MM.1S (cell line): ENCODE measurements at regions not wholly inside any gene's neighbourhood (a gene's known extent, or its start where the extent isn't known, plus 50 kb on each side); places are given as distances from the start of the nearest gene placed in this dataset.

Experiments used
- DNase-seq: peaks from one replicate; pipeline ENCODE4 v3.0.0-alpha.2; 2015
- H2AFZ ChIP-seq: fragments of 300-600 bp; sonication (generic); 2 replicates; pipeline ENCODE4 v1.6.0; 2016; ENCODE audit warnings: antibody characterized with exemption, low read length
- H3F3A ChIP-seq: fragments of 300-600 bp; sonication (generic); 2 replicates; pipeline ENCODE4 v1.6.1; 2016; ENCODE audit warnings: mild to moderate bottlenecking, antibody characterized with exemption, low read length, moderate library complexity, mixed read lengths; ENCODE audit not compliant: insufficient read depth
- H3K27ac ChIP-seq: fragments of 300-600 bp; sonication (generic); 2 replicates; pipeline ENCODE4 v1.5.1; 2016; ENCODE audit warnings: mild to moderate bottlenecking, low read length
- H3K27me3 ChIP-seq: fragments of 300-600 bp; sonication (generic); replicated peaks from 2 replicates; pipeline ENCODE4 v1.6.0; 2016; ENCODE audit warnings: low read length; ENCODE audit not compliant: insufficient read depth
- H3K36me3 ChIP-seq: fragments of 300-600 bp; sonication (generic); replicated peaks from 2 replicates; pipeline ENCODE4 v1.6.1; 2016; ENCODE audit warnings: mild to moderate bottlenecking, low read length, mixed read lengths; ENCODE audit not compliant: insufficient read depth
- H3K4me1 ChIP-seq: fragments of 300-600 bp; sonication (generic); 2 replicates; pipeline ENCODE4 v1.6.1; 2016; ENCODE audit warnings: low read length, mixed read lengths
- H3K4me2 ChIP-seq: fragments of 300-600 bp; sonication (generic); 2 replicates; pipeline ENCODE4 v1.6.0; 2016; ENCODE audit warnings: low read depth, low read length
- H3K4me3 ChIP-seq: fragments of 300-600 bp; sonication (generic); 2 replicates; pipeline ENCODE4 v1.5.1; 2016; ENCODE audit warnings: low read length, mixed read lengths
- H3K79me2 ChIP-seq: fragments of 300-600 bp; sonication (generic); 2 replicates; pipeline ENCODE4 v1.6.1; 2016; ENCODE audit warnings: mixed run types, low read length, mixed read lengths
- H3K9ac ChIP-seq: fragments of 300-600 bp; sonication (generic); 2 replicates; pipeline ENCODE4 v1.6.1; 2016; ENCODE audit warnings: low read length, mixed read lengths
- H3K9me2 ChIP-seq: fragments of 300-600 bp; sonication (generic); replicated peaks from 2 replicates; pipeline ENCODE4 v1.6.1; 2016; ENCODE audit warnings: mild to moderate bottlenecking, low read length, mixed read lengths; ENCODE audit not compliant: insufficient read depth
- H3K9me3 ChIP-seq: fragments of 300-600 bp; sonication (generic); replicated peaks from 2 replicates; pipeline ENCODE4 v1.6.1; 2016; ENCODE audit warnings: mild to moderate bottlenecking, low read length, mixed read lengths; ENCODE audit not compliant: insufficient read depth
- H4K20me1 ChIP-seq: fragments of 300-600 bp; sonication (generic); 2 replicates; pipeline ENCODE4 v1.6.1; 2016; ENCODE audit warnings: mild to moderate bottlenecking, low read length, moderate library complexity, mixed read lengths; ENCODE audit not compliant: insufficient read depth
- CTCF ChIP-seq: fragments of 300-600 bp; sonication (generic); IDR thresholded peaks from 2 replicates; pipeline ENCODE4 v1.5.1; 2016; ENCODE audit warnings: antibody characterized with exemption, low read length, mixed read lengths
- EZH2 ChIP-seq: fragments of 300-600 bp; sonication (generic); optimal IDR thresholded peaks from 2 replicates; pipeline ENCODE3; 2017; ENCODE audit warnings: low read depth, mild to moderate bottlenecking, antibody characterized with exemption, low read length, mixed read lengths
- EZH2phosphoT487 ChIP-seq: fragments of 300-600 bp; sonication (generic); IDR thresholded peaks from 2 replicates; pipeline ENCODE4 v1.6.1; 2018; ENCODE audit warnings: antibody characterized with exemption, low read length

- no peaks in the 10 kb centered on the region for H3K9me3 ChIP-seq
- H3K4me3 ChIP-seq: no peak overlapping the region
- no peaks in the 10 kb centered on the region for H3K36me3 ChIP-seq
- no peak overlapping the region for H3K27ac ChIP-seq
- H3K9ac ChIP-seq: no peak overlapping the region
- no peak overlapping the region for H2AFZ ChIP-seq
- no peaks in the 10 kb centered on the region for H3F3A ChIP-seq
- no peaks in the 10 kb centered on the region for H3K9me2 ChIP-seq
- H3K79me2 ChIP-seq: no peaks in the 10 kb centered on the region
- H3K4me2 ChIP-seq: no peak overlapping the region
- TF ChIP-seq EZH2 (no peak), EZH2phosphoT487 (no peak), CTCF (no peak)
- H4K20me1 ChIP-seq: no peaks in the 10 kb centered on the region
- H3K27me3 ChIP-seq: no peaks in the 10 kb centered on the region
- no peak for DNase-seq
- H3K4me1 ChIP-seq: no peaks in the 10 kb centered on the region
These were observed 97.0 kb downstream of the SEC61B start for GRCh38 chr9:99319048-99319447.

DNA sequence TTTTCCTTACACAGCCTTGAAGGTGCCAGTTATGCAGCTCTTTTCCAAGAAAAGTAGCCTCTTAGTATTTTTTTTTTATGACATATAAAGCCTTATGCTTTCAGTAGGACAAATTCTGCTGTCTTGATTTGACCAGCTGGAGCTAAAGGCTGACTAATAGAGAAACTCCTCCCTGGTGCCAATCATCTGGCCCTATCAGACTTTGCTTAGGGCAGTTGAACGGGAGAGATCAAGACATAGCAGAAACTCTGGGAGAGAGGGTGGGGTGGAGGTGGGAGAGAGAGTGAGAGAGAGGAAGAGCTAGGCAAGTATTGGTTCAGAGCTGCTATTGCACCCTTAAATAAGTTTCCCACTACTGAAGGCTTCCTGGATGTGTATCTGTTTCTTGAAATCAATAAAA, 100.2 kb downstream of the SEC61B start:
- H3K4me3 ChIP-seq: no peak overlapping the region
- no peaks in the 10 kb centered on the region for H3F3A ChIP-seq
- H3K36me3 ChIP-seq: no peaks in the 10 kb centered on the region
- H3K27ac ChIP-seq: no peak overlapping the region
- no peaks in the 10 kb centered on the region for H3K79me2 ChIP-seq
- H3K9me3 ChIP-seq: no peaks in the 10 kb centered on the region
- DNase-seq: no peak
- TF ChIP-seq CTCF (no peak), EZH2phosphoT487 (no peak), EZH2 (no peak)
- H2AFZ ChIP-seq: no peak overlapping the region
- H4K20me1 ChIP-seq: no peaks in the 10 kb centered on the region
- no peaks in the 10 kb centered on the region for H3K4me1 ChIP-seq
- H3K4me2 ChIP-seq: no peak overlapping the region
- H3K9me2 ChIP-seq: no peaks in the 10 kb centered on the region
- no peak overlapping the region for H3K9ac ChIP-seq
- H3K27me3 ChIP-seq: no peaks in the 10 kb centered on the region

- Histone ChIP-seq H3K27ac (no peak overlapping the region), H3K4me2 (no peak overlapping the region)
- no peak for DNase-seq
These were observed 104.2 kb downstream of the SEC61B start for GRCh38 chr9:99326112-99326916.

More at GRCh38 chr9:99326112-99326916, 104.2 kb downstream of the SEC61B start:
- Histone ChIP-seq H3K4me1 (no peaks in the 10 kb centered on the region), H2AFZ (no peak overlapping the region), H4K20me1 (no peaks in the 10 kb centered on the region), H3K9me2 (no peaks in the 10 kb centered on the region), H3K9ac (no peak overlapping the region), H3K4me3 (no peak overlapping the region), H3K79me2 (no peaks in the 10 kb centered on the region), H3F3A (no peaks in the 10 kb centered on the region), H3K9me3 (no peaks in the 10 kb centered on the region), H3K27me3 (no peaks in the 10 kb centered on the region), H3K36me3 (no peaks in the 10 kb centered on the region)
- no peak for TF ChIP-seq CTCF
